HL-60 (cell line): ENCODE measurements at regions not wholly inside any gene's neighbourhood (a gene's known extent, or its start where the extent isn't known, plus 50 kb on each side); places are given as distances from the start of the nearest gene placed in this dataset.

ENCODE experiments used
- DNase-seq, 2 experiments: peaks; one replicate each; pipeline ENCODE4 v3.0.0-alpha.2; 2010 to 2020; ENCODE audit warnings: low read depth in 1 of 2, low spot score in 1 of 2
- H3K27ac ChIP-seq: fragments of 250-450 bp; sonication (Bioruptor Pico); replicated peaks from 2 replicates; pipeline ENCODE4 v1.5.1; 2020; ENCODE audit warnings: mild to moderate bottlenecking, moderate library complexity
- H3K27me3 ChIP-seq: fragments of 250-450 bp; sonication (Bioruptor Pico); 2 replicates; pipeline ENCODE4 v1.5.1; 2021; ENCODE audit warnings: mild to moderate bottlenecking, moderate library complexity; ENCODE audit not compliant: insufficient read depth, poor library complexity, severe bottlenecking
- H3K4me3 ChIP-seq: replicated peaks from 2 replicates; pipeline ENCODE4 v1.5.1; 2011; ENCODE audit warnings: mild to moderate bottlenecking, control low read depth, low read length; ENCODE audit not compliant: insufficient read depth
- GABPA ChIP-seq: IDR thresholded peaks from 2 replicates; pipeline ENCODE4 v1.6.1; 2012; ENCODE audit warnings: low read depth
- POLR2AphosphoS5 ChIP-seq: IDR thresholded peaks from 2 replicates; pipeline ENCODE4 v1.6.1; 2012; ENCODE audit warnings: low read depth
- SPI1 ChIP-seq: IDR thresholded peaks from 2 replicates; pipeline ENCODE4 v1.6.1; 2012; ENCODE audit warnings: low read depth, mild to moderate bottlenecking, borderline replicate concordance
- TF ChIP-seq, protein P1 (sequence below): IDR thresholded peaks from 2 replicates; pipeline ENCODE4 v1.6.1; 2012; ENCODE audit warnings: low read depth; ENCODE audit not compliant: insufficient replicate concordance
- TF ChIP-seq, protein P2 (sequence below): IDR thresholded peaks from one replicate; pipeline ENCODE4 v1.5.1; 2011; ENCODE audit warnings: low read length, control low read depth, inconsistent platforms; ENCODE audit not compliant: insufficient read depth

DNA sequence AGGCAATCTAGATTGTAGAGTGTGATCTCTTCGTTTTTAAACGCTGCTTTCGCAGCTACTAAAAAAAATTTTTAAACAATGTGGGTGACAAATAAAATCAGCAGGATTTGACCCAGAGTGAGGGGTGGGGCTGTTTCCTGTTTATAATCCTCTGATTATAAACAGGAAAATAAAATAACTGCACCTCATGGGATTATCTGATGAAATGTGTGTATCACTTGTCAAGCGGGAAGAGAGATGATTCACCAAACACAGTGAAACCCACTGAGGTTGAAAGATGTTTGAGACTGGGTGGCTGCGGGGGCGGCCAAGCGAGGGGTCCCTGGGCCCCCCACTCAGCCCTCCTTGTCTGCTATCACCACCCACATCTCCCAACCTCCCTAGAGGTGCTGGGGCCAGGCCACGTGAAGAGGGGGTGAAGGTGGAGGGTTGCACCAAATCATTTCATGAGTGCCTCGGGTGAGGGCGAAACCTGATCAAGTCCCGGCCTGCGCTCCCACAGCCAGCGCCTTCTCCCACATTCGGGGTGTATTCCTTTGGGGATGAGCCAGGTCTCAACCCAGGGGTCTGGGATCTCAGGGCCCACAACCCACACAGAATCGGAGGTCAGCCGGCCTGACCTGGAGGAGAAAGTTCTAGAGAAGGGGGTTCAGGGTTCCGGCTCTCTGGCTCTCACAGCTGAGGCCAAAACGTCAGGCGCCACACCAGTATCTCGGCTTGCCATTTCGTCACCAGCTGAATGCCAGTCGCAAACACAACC is 212.5 kb downstream of the BMP7 start:
- TF ChIP-seq, protein P1, sequence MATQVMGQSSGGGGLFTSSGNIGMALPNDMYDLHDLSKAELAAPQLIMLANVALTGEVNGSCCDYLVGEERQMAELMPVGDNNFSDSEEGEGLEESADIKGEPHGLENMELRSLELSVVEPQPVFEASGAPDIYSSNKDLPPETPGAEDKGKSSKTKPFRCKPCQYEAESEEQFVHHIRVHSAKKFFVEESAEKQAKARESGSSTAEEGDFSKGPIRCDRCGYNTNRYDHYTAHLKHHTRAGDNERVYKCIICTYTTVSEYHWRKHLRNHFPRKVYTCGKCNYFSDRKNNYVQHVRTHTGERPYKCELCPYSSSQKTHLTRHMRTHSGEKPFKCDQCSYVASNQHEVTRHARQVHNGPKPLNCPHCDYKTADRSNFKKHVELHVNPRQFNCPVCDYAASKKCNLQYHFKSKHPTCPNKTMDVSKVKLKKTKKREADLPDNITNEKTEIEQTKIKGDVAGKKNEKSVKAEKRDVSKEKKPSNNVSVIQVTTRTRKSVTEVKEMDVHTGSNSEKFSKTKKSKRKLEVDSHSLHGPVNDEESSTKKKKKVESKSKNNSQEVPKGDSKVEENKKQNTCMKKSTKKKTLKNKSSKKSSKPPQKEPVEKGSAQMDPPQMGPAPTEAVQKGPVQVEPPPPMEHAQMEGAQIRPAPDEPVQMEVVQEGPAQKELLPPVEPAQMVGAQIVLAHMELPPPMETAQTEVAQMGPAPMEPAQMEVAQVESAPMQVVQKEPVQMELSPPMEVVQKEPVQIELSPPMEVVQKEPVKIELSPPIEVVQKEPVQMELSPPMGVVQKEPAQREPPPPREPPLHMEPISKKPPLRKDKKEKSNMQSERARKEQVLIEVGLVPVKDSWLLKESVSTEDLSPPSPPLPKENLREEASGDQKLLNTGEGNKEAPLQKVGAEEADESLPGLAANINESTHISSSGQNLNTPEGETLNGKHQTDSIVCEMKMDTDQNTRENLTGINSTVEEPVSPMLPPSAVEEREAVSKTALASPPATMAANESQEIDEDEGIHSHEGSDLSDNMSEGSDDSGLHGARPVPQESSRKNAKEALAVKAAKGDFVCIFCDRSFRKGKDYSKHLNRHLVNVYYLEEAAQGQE, result no peak
- TF ChIP-seq, protein P2, sequence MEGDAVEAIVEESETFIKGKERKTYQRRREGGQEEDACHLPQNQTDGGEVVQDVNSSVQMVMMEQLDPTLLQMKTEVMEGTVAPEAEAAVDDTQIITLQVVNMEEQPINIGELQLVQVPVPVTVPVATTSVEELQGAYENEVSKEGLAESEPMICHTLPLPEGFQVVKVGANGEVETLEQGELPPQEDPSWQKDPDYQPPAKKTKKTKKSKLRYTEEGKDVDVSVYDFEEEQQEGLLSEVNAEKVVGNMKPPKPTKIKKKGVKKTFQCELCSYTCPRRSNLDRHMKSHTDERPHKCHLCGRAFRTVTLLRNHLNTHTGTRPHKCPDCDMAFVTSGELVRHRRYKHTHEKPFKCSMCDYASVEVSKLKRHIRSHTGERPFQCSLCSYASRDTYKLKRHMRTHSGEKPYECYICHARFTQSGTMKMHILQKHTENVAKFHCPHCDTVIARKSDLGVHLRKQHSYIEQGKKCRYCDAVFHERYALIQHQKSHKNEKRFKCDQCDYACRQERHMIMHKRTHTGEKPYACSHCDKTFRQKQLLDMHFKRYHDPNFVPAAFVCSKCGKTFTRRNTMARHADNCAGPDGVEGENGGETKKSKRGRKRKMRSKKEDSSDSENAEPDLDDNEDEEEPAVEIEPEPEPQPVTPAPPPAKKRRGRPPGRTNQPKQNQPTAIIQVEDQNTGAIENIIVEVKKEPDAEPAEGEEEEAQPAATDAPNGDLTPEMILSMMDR, result no peak
- TF ChIP-seq GABPA, result no peak
- Histone ChIP-seq H3K27ac (no peak overlapping the region), H3K27me3 (no peaks in the 10 kb centered on the region), H3K4me3 (no peak overlapping the region)
- no peak for DNase-seq

DNA sequence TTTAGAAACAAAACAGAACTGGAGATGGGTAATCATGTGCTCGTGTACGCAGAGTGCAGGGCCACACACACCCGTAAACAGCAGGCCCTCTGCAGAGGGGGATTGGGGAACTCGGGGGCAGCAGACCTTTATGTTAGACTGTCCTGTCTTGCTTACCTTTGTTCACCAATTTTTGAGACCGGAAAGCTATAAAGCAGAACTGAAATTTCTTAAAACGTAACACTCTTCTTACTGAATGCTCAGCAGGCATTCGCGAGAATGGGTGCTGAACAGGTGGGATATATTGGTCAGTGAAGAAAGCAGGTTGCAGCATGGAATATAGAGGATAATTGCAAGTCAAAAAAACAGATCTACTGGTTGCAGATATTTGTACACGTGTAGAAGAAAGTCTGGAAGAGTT is 211.1 kb downstream of the BMP7 start:
- no peak for DNase-seq
- Histone ChIP-seq H3K4me3 (no peak overlapping the region), H3K27me3 (no peaks in the 10 kb centered on the region), H3K27ac (no peak overlapping the region)
- TF ChIP-seq, protein P2, result no peak
- TF ChIP-seq SPI1, result no peak
- TF ChIP-seq POLR2AphosphoS5, result no peak
- no peak for TF ChIP-seq GABPA
- TF ChIP-seq, protein P1, result no peak

DNA sequence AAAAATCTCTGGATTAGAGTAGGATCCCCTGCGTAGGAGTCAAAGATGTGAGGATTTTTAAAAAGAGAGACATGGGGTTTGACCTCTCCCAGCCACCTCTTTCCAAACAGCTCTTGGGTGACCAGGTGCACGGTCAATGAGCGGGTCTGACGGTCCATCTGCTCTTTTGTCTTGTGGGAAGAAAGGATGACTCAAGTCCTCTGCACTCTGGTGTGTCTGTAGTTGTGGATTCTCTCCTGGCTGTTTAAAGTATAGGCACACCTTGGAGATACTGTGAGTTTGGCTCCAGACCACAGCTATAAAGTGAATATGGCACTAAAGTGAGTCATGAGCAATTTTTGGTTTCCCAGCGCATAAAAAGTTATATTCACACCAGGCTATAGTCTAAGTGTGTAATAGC is 209.8 kb downstream of the BMP7 start:
- Histone ChIP-seq H3K4me3 (no peak overlapping the region), H3K27ac (no peak overlapping the region), H3K27me3 (no peaks in the 10 kb centered on the region)
- no peak for TF ChIP-seq POLR2AphosphoS5
- TF ChIP-seq, protein P2, result no peak
- TF ChIP-seq, protein P1, result no peak
- no peak for TF ChIP-seq SPI1
- TF ChIP-seq GABPA, result no peak
- DNase-seq, result no peak
